ENCODE measurements at regions not wholly inside any gene's neighbourhood (a gene's known extent, or its start where the extent isn't known, plus 50 kb on each side); places are given as distances from the start of the nearest gene placed in this dataset.

DNA sequence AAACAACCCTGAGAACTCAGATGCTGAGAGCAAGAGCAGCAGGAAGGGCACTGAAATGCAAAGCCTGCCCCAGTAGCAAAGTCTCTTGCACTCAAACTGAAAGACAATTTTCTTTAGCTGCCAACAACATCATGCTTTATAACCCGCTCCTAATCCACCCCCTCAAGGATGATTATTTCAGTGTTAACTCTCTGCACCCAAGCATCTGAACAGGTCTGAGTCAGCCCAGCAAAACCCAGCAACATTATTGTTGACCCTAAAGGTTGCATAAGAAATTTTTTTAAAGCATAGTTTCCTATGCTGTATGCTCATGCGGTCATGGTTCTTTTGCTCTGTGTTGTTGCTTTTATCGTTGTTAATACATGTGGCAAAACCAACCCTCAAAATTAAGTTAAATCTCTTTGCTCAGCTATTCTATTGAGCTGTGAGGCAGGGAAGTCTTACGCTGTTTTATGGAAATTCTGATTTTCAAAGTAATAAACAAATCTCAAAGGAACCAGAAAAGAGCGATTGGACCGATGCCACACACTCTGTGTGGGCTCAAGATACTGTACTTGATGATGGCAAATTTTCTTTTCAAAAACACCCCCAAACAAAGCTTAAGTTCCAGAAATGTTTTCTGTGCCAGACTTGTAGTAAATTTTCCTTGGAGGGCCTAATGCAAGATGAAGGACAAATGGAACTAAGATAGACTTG lies 440.6 kb upstream of the MPDZ start:
- Histone ChIP-seq H3K9ac (ENCODE audit: insufficient read depth, low read length) (no peak overlapping the region), H2AFZ (ENCODE audit: low read length) (no peak overlapping the region), H3K4me2 (ENCODE audit: extremely low read depth, insufficient read depth, low read length) (peak overlapping the region; percentile 18), H3K79me2 (ENCODE audit: control insufficient read depth, insufficient read depth, low read length) (no peaks in the 10 kb centered on the region), H3K9me3 (ENCODE audit: control insufficient read depth, insufficient read depth, low read depth, low read length) (no peaks in the 10 kb centered on the region), H3K27me3 (ENCODE audit: control insufficient read depth, insufficient read depth, low read length) (no peaks in the 10 kb centered on the region), H4K20me1 (ENCODE audit: control insufficient read depth, extremely low read depth, insufficient read depth, low read length) (no peaks in the 10 kb centered on the region), H3K4me1 (ENCODE audit: control insufficient read depth, extremely low read depth, insufficient read depth, low read length) (peaks cover 14% of the 10 kb centered on the region), H3K4me3 (replicated peaks in 1 of 4; ENCODE audit: control extremely low read depth in 1 of 4, insufficient read depth in 1 of 4, low read depth in 3 of 4, low read length in 4 of 4) (no peak overlapping the region), H3K36me3 (ENCODE audit: control insufficient read depth, insufficient read depth, low read length) (no peaks in the 10 kb centered on the region), H3K27ac (ENCODE audit: insufficient read depth, low read length) (peak overlapping the region; percentile 11)
- TF ChIP-seq, protein P1, sequence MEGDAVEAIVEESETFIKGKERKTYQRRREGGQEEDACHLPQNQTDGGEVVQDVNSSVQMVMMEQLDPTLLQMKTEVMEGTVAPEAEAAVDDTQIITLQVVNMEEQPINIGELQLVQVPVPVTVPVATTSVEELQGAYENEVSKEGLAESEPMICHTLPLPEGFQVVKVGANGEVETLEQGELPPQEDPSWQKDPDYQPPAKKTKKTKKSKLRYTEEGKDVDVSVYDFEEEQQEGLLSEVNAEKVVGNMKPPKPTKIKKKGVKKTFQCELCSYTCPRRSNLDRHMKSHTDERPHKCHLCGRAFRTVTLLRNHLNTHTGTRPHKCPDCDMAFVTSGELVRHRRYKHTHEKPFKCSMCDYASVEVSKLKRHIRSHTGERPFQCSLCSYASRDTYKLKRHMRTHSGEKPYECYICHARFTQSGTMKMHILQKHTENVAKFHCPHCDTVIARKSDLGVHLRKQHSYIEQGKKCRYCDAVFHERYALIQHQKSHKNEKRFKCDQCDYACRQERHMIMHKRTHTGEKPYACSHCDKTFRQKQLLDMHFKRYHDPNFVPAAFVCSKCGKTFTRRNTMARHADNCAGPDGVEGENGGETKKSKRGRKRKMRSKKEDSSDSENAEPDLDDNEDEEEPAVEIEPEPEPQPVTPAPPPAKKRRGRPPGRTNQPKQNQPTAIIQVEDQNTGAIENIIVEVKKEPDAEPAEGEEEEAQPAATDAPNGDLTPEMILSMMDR (conservative IDR thresholded peaks at IDR 0.05 in 1 of 2, IDR thresholded peaks at IDR 0.05 in 1 of 2; ENCODE audit: low read depth in 1 of 2, low read length in 2 of 2), result no peak
- TF ChIP-seq EZH2 (IDR thresholded peaks at IDR 0.05; ENCODE audit: low read length, missing control alignments), result no peak
- peak; percentile 85 to 96 for DNase-seq (ENCODE audit: low read depth in 2 of 2)

DNA sequence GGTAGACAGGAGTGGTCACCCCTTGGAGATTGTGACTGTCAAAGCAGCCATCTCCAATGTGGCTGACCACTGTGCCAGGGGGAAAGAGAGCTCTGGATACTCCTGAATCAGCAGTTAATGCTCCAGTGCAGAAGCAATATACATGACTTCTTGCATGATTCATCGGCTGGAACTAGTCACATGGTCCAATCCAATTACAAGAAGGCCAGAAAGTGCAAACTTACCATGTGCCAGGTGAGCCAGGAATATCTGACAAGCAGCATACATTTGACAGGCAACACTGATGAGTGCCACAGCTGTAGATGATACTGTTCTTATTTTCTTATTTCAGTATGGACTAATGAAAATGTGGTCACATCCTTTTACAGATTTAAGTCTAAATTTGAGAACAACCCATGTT lies 440.0 kb upstream of the MPDZ start:
- H3K79me2 ChIP-seq (ENCODE audit: control insufficient read depth, insufficient read depth, low read length), result no peaks in the 10 kb centered on the region
- no peak overlapping the region for H3K4me2 ChIP-seq (ENCODE audit: extremely low read depth, insufficient read depth, low read length)
- no peak overlapping the region for H2AFZ ChIP-seq (ENCODE audit: low read length)
- H3K4me1 ChIP-seq (ENCODE audit: control insufficient read depth, extremely low read depth, insufficient read depth, low read length), result peaks cover 14% of the 10 kb centered on the region
- H3K27ac ChIP-seq (ENCODE audit: insufficient read depth, low read length), result no peak overlapping the region
- H3K9ac ChIP-seq (ENCODE audit: insufficient read depth, low read length), result no peak overlapping the region
- H3K27me3 ChIP-seq (ENCODE audit: control insufficient read depth, insufficient read depth, low read length), result no peaks in the 10 kb centered on the region
- DNase-seq (ENCODE audit: low read depth in 2 of 2), result peak; percentile 42 to 69
- H4K20me1 ChIP-seq (ENCODE audit: control insufficient read depth, extremely low read depth, insufficient read depth, low read length), result no peaks in the 10 kb centered on the region
- H3K9me3 ChIP-seq (ENCODE audit: control insufficient read depth, insufficient read depth, low read depth, low read length), result no peaks in the 10 kb centered on the region
- no peak overlapping the region for H3K4me3 ChIP-seq (replicated peaks in 1 of 4; ENCODE audit: control extremely low read depth in 1 of 4, insufficient read depth in 1 of 4, low read depth in 3 of 4, low read length in 4 of 4)
- TF ChIP-seq, protein P1 (conservative IDR thresholded peaks at IDR 0.05 in 1 of 2, IDR thresholded peaks at IDR 0.05 in 1 of 2; ENCODE audit: low read depth in 1 of 2, low read length in 2 of 2), result no peak
- TF ChIP-seq EZH2 (IDR thresholded peaks at IDR 0.05; ENCODE audit: low read length, missing control alignments), result no peak
- H3K36me3 ChIP-seq (ENCODE audit: control insufficient read depth, insufficient read depth, low read length), result no peaks in the 10 kb centered on the region

DNA sequence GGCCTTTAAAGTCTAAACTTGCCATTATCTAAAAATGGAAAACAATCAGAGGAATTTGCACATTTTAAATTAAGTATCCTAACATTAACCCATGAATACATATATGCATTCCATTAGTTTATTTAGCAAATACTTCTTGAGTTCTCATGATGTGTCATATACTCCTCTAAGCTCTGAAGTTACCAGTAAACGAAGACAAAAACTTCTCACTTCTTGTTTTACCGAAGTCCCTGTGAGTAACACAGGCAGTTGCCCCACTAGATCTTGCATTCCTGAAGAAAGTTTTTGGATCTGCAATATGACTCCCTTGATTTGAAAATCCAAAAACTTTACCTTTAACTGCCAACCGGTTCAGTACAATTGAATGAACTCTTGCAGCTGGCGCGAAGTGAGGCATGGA lies 439.0 kb upstream of the MPDZ start:
- Histone ChIP-seq H3K4me2 (ENCODE audit: extremely low read depth, insufficient read depth, low read length) (no peak overlapping the region), H3K27me3 (ENCODE audit: control insufficient read depth, insufficient read depth, low read length) (no peaks in the 10 kb centered on the region), H3K27ac (ENCODE audit: insufficient read depth, low read length) (no peak overlapping the region), H3K79me2 (ENCODE audit: control insufficient read depth, insufficient read depth, low read length) (no peaks in the 10 kb centered on the region), H3K36me3 (ENCODE audit: control insufficient read depth, insufficient read depth, low read length) (no peaks in the 10 kb centered on the region), H2AFZ (ENCODE audit: low read length) (no peak overlapping the region), H3K9me3 (ENCODE audit: control insufficient read depth, insufficient read depth, low read depth, low read length) (no peaks in the 10 kb centered on the region), H3K4me1 (ENCODE audit: control insufficient read depth, extremely low read depth, insufficient read depth, low read length) (peaks cover 14% of the 10 kb centered on the region), H3K4me3 (replicated peaks in 1 of 4; ENCODE audit: control extremely low read depth in 1 of 4, insufficient read depth in 1 of 4, low read depth in 3 of 4, low read length in 4 of 4) (no peak overlapping the region), H3K9ac (ENCODE audit: insufficient read depth, low read length) (no peak overlapping the region), H4K20me1 (ENCODE audit: control insufficient read depth, extremely low read depth, insufficient read depth, low read length) (no peaks in the 10 kb centered on the region)
- TF ChIP-seq, protein P1 (conservative IDR thresholded peaks at IDR 0.05 in 1 of 2, IDR thresholded peaks at IDR 0.05 in 1 of 2; ENCODE audit: low read depth in 1 of 2, low read length in 2 of 2), result no peak
- no peak for TF ChIP-seq EZH2 (IDR thresholded peaks at IDR 0.05; ENCODE audit: low read length, missing control alignments)
- peak in 1 of 2 donors; percentile 84 for DNase-seq (ENCODE audit: low read depth in 2 of 2)
